ENCODE measurements at regions not wholly inside any gene's neighbourhood (a gene's known extent, or its start where the extent isn't known, plus 50 kb on each side); places are given as distances from the start of the nearest gene placed in this dataset.

DNA sequence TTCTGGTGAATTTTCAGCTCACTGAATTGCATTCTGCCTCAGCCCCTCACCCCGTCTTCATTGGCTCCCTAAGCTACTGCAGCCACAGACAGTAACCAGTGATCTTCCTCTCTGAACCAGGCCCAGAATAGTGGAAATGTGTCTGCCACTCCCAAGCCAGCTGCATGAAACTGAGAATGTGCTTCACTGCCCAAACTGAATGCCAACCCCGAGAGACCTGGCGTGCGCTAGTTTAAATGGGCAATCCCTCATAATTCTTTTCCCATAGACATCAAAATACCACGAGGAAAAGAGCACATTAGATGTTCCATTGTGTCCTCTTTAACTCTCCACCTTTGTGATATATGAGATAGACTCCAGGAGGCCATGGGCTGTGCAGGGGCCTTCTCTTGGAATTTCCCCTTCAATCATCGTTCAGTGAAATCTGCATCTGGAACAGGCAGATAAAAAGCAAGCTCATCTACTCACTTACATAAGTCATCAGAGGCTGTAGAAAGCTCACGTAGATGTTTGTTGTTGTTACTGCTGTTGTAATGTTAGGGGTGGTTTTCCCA, 320.2 kb downstream of the NFIB start:
- DNase-seq: no peak
- Histone ChIP-seq H3K27ac (peak overlapping the region; percentile 33), H3K4me1 (peaks cover 22% of the 10 kb centered on the region), H3K9me3 (no peaks in the 10 kb centered on the region), H3K27me3 (ENCODE audit: insufficient read depth in 3 of 3, low read length in 2 of 3) (no peaks in the 10 kb centered on the region), H3K36me3 (ENCODE audit: insufficient read depth in 1 of 2, low read depth in 1 of 2) (no peaks in the 10 kb centered on the region), H3K4me3 (no peak overlapping the region)
- TF ChIP-seq, protein P1, sequence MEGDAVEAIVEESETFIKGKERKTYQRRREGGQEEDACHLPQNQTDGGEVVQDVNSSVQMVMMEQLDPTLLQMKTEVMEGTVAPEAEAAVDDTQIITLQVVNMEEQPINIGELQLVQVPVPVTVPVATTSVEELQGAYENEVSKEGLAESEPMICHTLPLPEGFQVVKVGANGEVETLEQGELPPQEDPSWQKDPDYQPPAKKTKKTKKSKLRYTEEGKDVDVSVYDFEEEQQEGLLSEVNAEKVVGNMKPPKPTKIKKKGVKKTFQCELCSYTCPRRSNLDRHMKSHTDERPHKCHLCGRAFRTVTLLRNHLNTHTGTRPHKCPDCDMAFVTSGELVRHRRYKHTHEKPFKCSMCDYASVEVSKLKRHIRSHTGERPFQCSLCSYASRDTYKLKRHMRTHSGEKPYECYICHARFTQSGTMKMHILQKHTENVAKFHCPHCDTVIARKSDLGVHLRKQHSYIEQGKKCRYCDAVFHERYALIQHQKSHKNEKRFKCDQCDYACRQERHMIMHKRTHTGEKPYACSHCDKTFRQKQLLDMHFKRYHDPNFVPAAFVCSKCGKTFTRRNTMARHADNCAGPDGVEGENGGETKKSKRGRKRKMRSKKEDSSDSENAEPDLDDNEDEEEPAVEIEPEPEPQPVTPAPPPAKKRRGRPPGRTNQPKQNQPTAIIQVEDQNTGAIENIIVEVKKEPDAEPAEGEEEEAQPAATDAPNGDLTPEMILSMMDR (IDR thresholded peaks at IDR 0.05): no peak
- intact Hi-C loops (cut with DNase I): no loop called here
- peak; percentile 61 to 88 (median 80) for ATAC-seq
- WGBS, 3 donors: 14 to 36% (median 18%) methylated on average over 7 of the region's 7 CpGs

DNA sequence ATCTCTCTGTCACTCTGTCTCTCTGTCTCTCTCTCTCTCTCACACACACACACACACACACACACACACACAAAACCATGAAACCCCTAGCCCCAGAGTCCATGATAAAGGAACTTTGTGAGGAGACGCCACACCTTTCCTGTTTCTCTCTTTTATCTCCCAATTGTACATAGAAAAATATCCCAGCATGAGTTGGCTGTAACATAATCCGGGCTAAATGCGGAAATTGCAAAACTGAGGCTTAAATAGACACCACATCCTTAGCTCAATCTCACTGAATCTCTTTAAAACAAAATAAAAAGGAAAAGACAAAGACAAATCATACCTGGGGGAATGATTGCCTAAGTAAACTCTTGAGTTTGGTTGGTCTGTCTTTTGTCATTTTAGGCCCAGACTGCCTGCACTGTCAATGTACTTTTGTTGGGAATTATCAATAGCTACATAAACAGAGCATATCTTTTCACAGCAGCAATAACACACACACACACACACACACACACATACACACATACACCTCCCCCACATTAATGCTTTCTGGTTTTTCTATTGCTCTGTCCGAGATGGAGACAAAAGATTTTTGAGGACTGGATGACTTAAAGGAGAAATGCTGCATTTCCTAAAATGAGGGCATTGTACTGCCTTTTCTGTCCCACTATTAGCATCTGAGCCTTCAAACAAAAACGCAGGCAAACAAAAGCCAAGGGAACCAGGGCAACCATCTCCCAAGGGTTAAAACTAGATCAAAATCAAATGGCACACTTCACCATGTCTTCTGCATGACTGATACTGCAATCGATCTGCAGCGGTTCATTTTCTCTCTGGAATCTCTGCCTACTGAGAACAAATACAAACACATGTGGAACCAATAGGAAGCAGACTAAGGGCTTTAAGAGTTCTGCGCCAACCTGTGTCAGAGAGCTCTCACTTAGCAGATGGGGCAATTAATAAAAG, 321.5 kb downstream of the NFIB start:
- no peaks in the 10 kb centered on the region for H3K27me3 ChIP-seq (ENCODE audit: insufficient read depth in 3 of 3, low read length in 2 of 3)
- 57 to 78% (median 59%) methylated on average over 8 of the region's 8 CpGs for WGBS, 3 donors
- H3K36me3 ChIP-seq (ENCODE audit: insufficient read depth in 1 of 2, low read depth in 1 of 2): no peaks in the 10 kb centered on the region
- ATAC-seq (peak in 2 of 4 donors; percentile 47 to 72), DNase-seq (no peak)
- H3K4me1 ChIP-seq: peaks cover 22% of the 10 kb centered on the region
- H3K4me3 ChIP-seq: no peak overlapping the region
- H3K27ac ChIP-seq: peak overlapping the region; percentile 53
- TF ChIP-seq, protein P1 (IDR thresholded peaks at IDR 0.05): no peak
- intact Hi-C loops (cut with DNase I): no loop called here
- no peaks in the 10 kb centered on the region for H3K9me3 ChIP-seq

DNA sequence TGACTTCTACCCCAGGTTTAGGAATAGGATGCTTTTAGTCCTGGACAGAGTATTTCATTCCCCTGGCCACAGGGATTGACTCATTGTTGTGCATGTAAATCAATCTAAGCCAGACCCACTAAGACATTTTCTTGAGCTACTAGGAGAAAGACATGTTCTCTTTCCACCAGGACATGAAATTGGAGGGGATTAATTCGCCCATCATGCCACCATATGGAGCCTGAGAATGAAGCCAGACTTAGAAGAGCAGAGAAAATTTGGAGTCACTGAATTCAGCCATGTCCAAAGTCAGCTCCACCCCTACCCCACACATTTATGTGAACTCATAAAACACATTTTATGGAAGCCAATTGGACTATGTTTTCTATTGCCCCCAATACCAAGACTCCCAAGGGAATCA, 322.5 kb downstream of the NFIB start:
- Histone ChIP-seq H3K27ac (peak overlapping the region; percentile 53), H3K27me3 (ENCODE audit: insufficient read depth in 3 of 3, low read length in 2 of 3) (no peaks in the 10 kb centered on the region), H3K9me3 (no peaks in the 10 kb centered on the region), H3K4me3 (no peak overlapping the region), H3K4me1 (peaks cover 22% of the 10 kb centered on the region), H3K36me3 (ENCODE audit: insufficient read depth in 1 of 2, low read depth in 1 of 2) (no peaks in the 10 kb centered on the region)
- DNase-seq (no peak), ATAC-seq (no peak)
- 89 to 100% (median 93%) methylated on average over 1 of the region's 1 CpG for WGBS, 3 donors
- TF ChIP-seq, protein P1 (IDR thresholded peaks at IDR 0.05): no peak
- intact Hi-C loops (cut with DNase I): no loop called here

DNA sequence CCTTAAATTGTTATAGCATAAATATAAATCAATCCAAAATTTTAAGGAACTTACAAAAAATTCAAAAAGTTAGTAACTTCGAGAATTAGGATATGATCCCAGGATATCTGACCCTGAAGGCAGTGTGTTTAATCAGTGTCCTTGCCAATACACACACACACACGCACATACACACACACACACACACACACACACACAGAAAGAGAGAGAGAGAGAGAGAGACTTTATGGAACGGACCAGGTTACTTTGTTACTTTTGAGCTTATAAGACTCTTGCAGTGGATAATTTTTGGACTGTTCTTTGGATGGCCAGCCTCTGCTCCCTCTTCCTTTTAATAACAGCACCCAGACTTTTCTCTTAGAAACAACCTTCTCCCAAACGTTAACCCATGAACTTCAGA, 322.9 kb downstream of the NFIB start:
- DNase-seq (no peak), ATAC-seq (no peak)
- Histone ChIP-seq H3K4me1 (peaks cover 22% of the 10 kb centered on the region), H3K36me3 (ENCODE audit: insufficient read depth in 1 of 2, low read depth in 1 of 2) (no peaks in the 10 kb centered on the region), H3K27me3 (ENCODE audit: insufficient read depth in 3 of 3, low read length in 2 of 3) (no peaks in the 10 kb centered on the region), H3K4me3 (no peak overlapping the region), H3K9me3 (no peaks in the 10 kb centered on the region), H3K27ac (no peak overlapping the region)
- TF ChIP-seq, protein P1 (IDR thresholded peaks at IDR 0.05): no peak
- 50 to 73% (median 60%) methylated on average over 4 of the region's 4 CpGs for WGBS, 3 donors
- intact Hi-C loops (cut with DNase I): no loop called here
